ENCODE measurements at regions not wholly inside any gene's neighbourhood (a gene's known extent, or its start where the extent isn't known, plus 50 kb on each side); places are given as distances from the start of the nearest gene placed in this dataset.
"Not testable (repeated sequence)": the region's sequence is repeated elsewhere in the genome, so short reads cannot be mapped to it uniquely, and the experiment has no call there.

DNA sequence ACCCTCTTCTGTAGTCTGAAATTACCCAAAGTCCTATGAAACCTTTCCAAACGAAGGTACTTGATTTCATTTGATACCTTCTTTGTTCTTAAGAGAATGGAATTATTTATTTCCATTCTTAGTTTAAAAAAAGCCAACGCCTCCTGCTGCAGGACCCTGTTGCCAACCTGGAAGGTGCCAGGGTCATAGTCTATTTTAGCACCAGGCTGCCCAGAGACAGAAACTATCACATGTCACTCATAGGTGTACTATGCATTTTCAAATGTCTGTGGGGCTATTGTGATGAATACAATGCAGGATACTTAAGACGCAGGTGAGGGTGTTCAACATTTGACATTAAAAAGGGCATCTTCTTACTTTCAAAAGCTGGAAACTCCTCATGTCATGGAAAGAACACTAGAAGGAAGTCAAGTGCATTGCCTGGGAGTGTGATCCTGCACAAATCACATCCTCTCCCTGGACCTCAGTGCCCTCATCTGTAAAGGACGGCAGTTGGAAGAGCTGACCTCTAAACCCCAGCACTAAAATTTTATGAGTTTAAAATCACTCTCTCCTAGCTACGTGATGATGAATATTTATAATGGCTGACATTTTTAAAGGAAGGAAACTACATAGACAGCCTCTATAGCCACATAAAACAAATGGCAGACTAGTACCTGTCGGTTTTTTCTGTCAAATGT lies 107.3 kb upstream of the SYT6 start:
- no peak for DNase-seq

DNA sequence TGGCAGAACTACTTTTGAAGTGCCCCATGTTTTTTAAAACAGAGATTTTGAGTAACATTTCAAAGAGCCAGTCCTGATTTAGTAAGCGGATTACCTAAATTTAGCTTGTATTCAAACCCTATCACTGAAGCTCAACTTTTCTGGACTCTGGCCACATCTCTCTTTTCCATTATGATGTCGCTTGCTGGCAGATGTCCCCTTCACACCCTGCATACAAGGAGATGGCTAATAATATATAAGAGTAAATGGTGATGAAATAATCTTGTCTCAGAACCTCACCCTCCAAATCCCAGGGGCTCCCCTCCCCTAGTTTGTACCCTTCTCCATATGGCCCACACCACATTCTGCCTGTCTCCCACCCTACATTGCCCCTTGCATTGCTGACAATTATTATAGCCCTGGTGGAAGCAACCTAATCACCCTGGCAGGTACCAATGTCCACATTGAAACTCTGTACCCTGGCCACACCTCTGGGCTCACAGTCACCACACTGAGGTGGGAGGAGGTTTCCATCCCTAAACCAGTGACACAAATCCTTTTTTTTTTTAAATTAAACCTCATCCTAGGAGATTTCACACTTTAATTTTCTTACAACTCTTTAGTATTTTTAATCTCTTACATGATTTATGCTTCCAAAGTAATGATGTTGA lies 106.0 kb upstream of the SYT6 start:
- DNase-seq, result no peak

DNA sequence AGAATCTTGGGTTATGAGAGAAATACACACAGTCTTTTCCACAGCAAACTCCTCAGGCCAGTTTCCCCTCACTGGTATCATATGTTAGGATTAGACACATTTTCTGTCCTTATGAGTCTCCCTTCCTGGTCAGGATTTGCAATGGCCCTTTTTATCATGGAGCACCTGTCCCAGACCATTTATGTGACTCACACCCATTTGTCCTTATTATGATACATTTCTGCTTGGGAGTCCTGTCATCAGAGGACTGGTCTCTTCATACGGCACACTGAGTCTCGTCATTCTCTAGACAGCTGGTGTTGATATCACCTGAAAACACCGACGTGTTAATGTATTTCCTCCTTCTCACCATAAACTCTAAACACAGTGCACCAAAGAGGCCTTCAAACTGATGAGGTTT lies 105.0 kb upstream of the SYT6 start:
- DNase-seq, result no peak

DNA sequence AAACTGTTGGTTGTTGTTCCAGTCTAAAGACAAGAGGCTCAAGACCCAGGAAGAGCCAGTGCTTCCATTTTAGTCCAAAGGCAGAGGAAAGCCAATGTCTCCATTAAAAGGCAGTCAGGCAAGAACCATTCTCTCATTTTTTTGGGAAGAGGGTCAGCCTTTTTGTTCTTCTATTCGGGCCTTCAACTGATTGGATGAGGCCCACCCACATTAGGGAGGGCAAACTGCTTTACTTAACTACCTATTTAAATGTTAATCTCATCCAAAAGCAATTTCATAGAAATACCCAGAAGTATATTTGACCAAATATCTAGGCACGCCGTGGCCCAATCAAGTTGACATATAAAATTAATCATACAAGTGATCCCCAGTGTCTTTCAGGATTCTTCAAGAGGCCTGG lies 104.4 kb upstream of the SYT6 start:
- DNase-seq, result no peak

DNA sequence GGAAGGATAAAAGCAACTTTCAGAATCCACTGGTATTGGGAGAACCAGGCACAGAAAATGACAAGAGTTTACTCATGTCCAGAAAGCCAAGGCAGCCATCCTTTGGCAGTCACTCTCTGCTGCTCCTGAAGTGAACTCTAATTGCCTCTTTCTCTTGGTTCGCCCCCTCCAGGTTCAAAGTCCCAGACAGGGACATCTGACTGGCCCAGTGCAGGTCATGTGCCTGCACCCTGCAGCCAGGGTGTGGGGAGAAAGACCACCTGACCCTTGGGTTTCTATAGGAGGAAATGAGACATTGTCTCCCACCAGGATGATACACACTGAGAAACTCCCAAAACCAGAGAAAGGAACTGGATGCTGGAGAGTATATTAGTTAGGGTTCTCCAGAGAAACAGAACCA lies 103.9 kb upstream of the SYT6 start:
- DNase-seq, result no peak

DNA sequence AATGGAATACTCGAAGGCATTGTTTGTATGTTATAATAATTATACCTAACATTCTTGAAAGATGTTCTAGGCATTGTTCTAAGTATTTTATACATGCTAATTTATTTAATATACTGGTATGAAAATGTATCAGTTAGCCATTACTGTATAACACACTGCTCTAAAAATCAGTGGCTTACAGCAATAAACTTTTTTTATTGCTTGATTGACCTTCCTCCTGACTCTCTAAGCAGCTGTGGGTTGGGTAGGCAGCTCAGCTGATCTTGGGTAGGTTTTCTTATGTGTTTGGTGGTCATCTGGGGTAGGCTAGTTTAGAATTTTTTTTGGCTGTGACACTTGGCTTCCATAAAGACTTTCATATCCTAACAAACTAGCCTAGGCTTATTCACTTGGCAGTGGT lies 100.2 kb upstream of the SYT6 start:
- DNase-seq, result no peak

DNA sequence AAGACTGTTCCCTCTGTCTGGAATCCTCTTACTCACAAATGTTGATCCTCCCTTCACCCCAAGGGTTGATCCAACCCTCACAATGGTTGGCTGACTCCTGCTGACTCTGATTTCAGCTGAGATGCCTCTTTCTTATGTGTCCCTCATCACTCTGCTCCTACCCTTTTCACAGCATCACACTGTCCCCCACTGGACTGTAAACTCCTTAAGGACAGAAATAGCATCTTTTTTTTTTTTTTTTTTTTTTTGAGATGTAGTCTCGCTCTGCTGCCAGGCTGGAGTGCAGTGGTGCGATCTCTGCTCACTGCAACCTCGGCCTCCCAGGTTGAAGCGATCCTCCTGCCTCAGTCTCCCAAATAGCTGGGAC lies 97.9 kb upstream of the SYT6 start:
- DNase-seq, result no peak

DNA sequence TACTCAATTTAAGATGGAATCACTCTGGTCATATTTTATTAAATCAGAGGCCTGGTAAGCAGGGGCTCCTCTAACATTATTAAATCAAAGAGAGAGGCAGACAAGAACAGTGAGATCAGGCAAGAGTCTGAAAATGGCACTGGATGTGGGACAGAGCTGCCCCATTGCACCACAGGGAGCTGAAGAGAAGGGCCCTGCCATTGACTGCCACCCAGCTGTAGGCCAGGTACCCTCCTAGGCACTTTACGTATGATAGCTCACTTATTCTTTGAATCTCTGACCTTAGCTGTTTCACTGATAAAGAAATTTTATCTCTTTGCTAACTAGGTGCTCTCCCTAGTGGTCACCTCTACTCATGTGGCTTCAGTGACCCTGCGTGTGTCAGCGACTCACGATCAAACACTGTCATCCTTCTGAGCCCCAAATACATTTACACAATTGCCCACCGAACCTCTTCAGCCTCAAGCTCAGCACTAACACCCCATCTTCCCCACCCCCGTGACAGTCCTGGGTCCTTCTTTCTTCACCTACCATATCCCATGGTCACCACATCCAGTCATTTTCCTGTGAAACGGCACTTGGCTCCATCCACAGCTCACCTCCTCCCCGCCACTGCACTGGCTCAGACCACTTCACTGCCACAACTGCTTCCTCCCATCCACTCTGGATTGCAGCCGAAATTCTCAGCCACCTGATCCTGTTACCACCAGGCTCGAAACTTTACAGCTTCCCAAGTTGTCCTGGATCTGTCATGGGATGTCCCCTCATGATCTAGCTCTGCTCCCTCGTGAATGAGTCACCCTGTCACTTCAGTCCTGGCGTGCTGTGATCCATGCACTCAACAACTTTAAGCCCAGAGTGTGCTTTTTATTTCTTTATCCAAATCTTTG lies 97.3 kb upstream of the SYT6 start:
- no peak for DNase-seq

DNA sequence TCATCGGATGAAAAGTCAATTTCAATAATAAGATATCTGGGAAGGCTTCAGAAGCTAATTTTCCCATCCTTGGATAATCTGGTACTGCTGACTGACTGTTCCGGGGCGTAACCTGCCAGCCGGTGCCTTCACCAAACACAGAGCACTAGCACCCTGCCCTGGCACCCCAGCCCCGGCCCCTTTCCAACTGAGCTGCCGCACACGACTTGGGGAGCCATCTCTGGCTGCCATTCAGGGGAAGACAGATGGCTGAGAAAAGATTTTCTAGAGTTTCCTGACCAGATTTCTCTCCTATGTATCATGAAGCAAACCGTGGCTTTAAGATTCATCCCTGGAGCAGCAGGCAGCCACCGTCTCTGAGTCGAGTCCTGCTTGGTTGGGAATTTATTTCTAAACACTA lies 96.0 kb upstream of the SYT6 start:
- DNase-seq, result no peak

DNA sequence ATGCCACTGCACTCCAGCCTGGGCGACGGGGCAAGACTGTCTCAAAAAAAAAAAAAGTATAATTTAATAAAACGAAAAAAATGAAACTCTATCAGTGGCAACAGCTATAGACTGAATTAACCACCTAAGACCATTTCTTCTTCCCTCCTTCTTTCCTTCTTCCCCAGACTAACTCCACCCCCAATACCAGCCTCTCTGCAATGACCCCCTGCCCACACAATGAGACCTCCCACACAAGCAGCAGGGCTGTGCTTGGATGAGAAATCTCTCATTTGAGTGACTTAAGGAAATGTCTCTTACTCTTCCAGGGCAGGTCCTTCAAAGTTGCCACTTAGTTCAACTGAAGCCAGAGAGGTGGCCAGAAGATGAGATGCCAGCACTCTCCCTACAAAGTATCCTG lies 94.5 kb upstream of the SYT6 start:
- DNase-seq, result no peak

DNA sequence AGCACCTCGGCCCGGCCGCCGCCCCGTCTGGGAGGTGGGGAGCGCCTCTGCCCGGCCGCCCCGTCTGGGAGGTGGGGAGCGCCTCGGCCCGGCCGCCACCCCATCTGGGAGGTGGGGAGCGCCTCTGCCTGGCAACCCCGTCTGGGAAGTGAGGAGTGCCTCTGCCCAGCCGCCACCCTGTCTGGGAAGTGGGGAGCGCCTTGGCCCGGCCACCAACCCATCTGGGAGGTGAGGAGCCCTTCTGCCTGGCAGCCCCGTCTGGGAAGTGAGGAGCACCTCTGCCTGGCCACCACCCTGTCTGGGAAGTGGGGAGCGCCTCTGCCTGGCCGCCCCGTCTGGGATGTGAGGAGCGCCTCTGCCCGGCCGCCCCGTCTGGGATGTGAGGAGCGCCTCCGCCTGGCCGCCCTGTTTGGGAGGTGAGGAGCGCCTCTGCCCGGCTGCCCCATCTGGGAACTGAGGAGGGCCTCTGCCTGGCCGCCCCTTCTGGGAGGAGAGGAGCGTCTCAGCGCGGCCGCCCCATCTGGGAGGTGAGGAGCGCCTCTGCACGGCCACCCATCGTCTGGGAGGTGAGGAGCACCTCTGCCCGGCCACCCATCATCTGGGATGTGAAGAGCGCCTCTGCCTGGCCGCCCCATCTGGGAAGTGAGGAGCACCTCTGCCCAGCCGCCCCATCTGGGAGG lies 89.0 kb upstream of the SYT6 start:
- DNase-seq, result not testable (repeated sequence)

DNA sequence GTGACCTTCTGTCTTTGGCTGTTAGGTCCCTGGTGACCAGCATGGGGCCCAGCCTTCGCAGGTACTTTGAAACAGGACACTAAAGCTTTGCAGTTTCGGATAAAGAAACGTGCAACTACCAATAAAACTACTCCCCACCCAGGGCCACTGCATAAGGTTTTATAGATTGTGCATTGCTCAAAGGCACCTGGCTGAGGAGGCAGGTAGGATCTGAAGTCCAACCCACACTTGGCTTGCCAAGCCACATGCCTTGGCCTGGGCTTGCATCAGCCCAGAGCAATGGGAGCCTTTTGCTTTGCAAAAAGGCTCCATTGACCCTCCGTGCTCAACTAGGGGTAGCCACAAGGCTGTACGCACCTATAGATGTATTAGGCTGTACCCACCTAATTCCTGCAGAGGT lies 84.4 kb upstream of the SYT6 start:
- DNase-seq, result no peak

DNA sequence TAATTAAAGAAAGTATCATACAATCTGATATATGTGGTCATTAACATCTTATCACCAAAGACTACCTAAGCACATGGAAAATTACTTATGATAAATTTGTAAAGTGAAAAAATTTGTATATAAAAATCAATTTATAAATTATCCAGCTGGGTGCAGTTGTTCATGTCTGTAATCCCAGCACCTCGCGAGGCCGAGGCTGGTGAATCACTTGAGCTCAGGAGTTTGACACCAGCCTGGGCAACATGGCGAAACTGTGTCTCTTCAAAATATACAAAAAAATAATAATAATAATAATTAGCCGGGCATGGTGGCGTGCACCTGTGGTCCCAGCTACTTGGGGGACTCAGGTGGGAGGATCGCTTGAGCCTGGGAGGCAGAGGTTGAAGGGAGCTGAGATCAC lies 82.8 kb upstream of the SYT6 start:
- no peak for DNase-seq

DNA sequence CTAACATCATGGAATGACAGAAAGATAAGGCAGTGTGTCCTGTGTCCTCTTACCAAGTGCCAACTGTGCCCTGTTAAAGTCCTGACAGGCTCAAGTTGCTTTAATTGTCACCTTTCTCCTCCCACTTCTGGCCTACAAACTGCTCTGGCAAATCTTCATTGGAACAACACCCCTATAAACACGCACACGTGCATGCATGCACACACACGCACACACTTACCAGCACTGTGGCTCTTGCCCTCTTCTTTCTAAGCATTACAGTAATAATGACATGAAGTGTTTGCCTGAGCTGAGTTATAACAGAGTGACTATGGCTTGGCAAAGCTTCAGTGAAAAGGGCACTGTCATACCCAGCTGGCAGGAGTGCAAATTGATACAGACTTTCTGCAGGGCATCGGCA lies 82.3 kb upstream of the SYT6 start:
- DNase-seq, result no peak

DNA sequence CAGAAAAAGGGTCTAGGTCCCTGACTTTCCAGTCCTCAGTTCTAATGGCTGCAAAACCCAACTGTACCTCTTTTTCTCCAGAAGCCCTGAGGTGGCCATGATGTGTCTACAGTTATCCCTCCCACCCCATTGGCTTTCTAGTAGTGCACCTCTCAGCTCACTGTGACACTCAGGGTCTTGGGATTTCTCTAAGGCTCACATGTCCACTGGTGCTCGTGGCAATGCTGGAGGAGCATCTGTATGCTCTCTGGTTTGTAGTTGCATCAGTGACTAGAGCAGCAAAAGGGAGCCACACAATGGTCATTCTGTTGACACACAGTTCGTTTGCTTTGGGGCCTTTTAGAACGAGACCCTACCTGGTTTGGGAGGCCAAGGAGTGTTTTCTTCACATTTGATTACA lies 81.6 kb upstream of the SYT6 start:
- DNase-seq, result no peak

DNA sequence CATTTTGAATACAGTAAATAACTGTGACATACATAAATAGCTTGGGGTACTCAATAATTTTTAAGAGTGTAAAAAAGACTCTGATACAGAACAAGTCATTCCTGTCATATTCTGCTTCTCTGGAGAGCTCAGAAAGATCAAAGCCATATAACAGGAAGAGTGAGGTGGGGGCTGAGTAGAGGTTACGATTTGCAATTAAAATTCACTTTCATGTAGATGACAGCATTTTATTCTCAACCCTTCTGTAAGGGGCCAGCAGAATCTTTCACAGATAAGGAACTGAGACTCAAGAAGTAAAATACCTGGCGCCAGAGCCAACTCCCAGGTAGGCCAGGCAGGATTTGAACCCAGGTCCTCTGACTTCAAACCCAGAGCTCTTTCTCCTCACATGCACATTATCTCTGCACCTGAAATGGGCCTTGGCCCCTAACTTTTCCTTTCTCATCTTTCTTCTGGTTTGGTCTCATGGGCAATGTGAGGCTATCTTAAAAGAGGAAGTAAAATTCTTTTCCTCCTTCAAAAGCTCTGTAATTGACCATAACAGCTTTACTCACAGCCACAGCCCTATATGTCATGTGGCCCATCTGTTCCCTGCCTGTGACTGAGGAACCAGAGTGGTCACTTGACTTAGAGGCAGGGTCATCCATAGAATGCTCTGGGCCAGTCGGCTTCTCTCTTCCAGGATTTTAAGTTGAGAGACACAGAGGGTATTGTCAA lies 80.9 kb upstream of the SYT6 start:
- no peak for DNase-seq

DNA sequence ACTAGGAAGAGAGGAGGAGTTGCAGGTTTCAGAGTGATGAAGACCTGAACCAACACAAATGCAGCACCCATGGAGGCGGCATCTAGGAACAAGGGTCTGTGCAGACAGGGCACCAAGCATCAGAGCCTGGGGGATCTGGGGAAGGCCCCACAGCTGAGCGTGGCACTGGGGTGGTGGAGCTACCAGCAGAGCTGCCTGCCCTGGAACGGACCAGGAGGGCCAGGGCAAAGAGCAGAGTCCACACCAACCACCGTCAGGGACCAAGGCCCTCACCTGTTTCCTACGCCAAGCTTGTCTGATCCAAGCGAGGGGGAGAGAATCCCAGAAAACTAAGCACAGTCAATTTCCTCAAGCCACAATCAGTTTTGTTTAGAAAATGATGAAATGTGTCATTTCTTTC lies 79.0 kb upstream of the SYT6 start:
- DNase-seq, result no peak

DNA sequence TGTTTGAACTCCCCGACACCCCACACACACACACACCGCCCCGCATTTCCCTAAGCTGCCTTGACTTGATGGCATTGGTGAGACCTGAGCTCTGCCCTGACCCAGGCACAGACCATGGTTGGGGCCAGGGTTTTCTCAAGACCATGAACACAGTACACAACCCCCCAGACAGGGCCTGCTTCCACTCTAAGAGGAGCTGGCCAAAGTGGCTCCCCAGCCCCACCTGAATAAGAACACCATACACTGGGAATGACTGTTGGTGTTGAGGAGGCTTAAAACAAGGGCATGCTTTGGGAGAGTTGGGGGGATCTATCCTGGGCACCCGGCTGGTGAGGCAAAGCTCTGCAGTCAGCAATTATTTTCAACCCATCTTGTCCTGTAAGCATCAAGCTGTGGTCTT lies 77.6 kb upstream of the SYT6 start:
- DNase-seq, result no peak

DNA sequence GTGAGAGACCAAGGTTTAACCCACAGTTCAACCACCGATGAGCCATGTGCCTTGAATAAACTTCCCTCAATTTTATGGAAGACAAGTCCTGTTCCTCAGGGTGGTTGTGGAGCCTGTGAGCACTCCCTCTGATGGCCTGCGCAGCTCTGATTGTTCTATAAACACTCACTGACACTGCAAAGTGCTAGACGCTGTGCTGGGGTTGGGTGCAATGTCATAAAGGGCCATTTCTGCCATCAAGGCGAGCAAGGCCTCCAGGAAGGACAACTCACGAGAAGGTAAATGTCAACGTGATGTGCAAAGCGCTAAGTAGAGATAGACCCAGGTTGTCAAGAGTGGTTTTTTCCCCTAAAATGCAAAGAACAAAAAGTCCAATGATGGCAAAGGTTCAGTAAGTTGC lies 75.7 kb upstream of the SYT6 start:
- no peak for DNase-seq

DNA sequence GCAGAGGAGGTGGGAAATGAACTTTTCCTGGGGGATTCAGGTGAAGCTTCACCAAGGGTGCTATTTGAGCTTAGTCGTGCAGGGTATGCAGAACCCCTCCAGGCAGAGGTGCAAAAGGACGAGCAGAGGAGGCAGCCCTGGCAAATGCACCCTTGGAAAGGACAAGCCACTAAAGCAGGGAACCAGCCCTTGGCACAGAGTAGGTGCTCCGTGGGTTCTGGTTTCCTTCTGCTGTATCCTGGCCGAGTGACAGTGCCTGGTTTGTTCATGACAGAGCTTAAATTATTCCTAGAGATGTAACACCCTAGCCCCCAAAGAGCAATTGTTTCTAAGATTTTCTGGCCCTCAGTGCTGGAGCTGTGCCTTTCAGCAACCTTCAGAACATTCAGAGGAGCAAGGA lies 73.4 kb upstream of the SYT6 start:
- no peak for DNase-seq

DNA sequence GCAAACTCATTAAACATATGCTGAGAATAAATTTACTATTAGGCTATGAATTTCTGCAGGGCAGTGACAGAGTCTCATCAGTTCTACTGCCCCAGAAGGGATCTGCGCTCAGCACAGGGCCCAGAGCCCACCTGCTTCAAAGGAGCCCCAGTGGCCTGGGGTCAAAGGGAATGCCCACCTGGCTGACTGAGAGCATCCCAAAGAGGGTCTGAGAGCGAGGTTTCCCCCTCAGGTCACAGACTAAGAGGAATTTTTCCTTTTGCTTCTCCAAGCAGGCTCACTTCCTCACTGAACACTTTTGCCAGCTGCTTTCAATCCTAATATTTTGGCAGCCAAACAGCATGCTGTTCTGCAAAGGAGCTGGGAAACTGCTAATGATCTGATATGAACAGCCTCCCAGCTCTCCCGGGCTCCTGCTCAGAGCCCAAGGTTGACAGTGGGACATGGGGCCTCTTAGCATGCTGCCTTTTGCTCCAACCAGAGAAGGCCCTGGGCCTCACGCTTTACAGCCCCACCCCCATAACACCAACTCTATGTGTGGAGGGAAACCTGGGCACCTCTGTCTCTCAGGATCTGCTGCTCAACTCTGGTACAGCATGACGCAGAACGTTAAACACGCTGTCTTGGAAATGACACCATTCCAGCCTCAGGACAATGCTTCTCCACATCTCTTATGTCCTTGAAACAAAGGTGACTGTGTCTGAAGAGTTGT lies 70.7 kb upstream of the SYT6 start:
- no peak for DNase-seq

DNA sequence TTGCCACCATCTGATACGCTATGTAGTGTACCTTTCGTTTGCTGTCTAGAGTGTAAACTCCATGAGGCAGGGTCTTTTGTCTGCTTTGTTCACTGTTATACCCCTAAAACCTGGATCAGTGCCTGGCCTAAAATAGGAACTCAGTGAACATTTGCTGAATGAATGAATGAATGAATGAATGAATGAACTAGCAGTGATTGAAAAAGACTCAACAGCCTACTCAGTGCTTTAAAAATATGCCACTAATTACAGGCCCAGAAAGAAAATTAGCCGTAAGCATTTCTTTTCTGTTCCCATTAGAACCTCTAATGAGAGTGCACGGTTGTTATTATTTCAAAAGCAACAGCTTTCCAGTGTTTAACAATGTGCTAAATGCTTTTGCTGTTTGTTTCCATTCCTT lies 69.3 kb upstream of the SYT6 start:
- no peak for DNase-seq
